ENCODE measurements at regions not wholly inside any gene's neighbourhood (a gene's known extent, or its start where the extent isn't known, plus 50 kb on each side); places are given as distances from the start of the nearest gene placed in this dataset.
"Not testable (repeated sequence)": the region's sequence is repeated elsewhere in the genome, so short reads cannot be mapped to it uniquely, and the experiment has no call there.

DNA sequence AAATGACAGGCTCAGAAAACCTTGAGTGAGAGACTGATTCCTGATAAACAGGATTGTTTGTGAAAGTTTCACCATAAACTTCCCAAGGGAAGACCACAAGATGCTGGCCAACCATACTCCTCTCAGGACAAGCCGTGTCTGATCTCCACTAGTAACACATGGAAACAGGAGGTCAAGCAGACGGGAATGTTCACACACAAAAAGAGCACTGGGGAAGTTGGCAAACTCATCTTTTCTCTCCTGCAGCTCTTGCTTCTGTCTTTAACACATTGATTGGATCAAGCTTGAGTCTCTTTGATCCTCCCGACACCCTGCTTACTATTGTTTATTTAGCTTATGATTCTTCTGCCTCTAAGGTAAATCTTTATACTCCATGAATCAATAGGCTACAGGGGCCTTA, 713.5 kb downstream of the PDCD6IP start:
- no peak overlapping the region for H3K4me2 ChIP-seq
- no peaks in the 10 kb centered on the region for H3K27me3 ChIP-seq (ENCODE audit: insufficient read depth, low read depth)
- no peaks in the 10 kb centered on the region for H3K79me2 ChIP-seq (ENCODE audit: insufficient read depth, low read depth)
- H3K4me1 ChIP-seq (ENCODE audit: low read depth, poor library complexity, severe bottlenecking) = no peaks in the 10 kb centered on the region
- H3K4me3 ChIP-seq (IDR thresholded peaks at IDR 0.05; ENCODE audit: insufficient read depth, low read depth, low read length) = no peak overlapping the region
- TF ChIP-seq, protein P1, sequence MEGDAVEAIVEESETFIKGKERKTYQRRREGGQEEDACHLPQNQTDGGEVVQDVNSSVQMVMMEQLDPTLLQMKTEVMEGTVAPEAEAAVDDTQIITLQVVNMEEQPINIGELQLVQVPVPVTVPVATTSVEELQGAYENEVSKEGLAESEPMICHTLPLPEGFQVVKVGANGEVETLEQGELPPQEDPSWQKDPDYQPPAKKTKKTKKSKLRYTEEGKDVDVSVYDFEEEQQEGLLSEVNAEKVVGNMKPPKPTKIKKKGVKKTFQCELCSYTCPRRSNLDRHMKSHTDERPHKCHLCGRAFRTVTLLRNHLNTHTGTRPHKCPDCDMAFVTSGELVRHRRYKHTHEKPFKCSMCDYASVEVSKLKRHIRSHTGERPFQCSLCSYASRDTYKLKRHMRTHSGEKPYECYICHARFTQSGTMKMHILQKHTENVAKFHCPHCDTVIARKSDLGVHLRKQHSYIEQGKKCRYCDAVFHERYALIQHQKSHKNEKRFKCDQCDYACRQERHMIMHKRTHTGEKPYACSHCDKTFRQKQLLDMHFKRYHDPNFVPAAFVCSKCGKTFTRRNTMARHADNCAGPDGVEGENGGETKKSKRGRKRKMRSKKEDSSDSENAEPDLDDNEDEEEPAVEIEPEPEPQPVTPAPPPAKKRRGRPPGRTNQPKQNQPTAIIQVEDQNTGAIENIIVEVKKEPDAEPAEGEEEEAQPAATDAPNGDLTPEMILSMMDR (conservative IDR thresholded peaks at IDR 0.05; ENCODE audit: low read depth, low read length) = no peak
- no peaks in the 10 kb centered on the region for H4K20me1 ChIP-seq (ENCODE audit: insufficient read depth)
- no peaks in the 10 kb centered on the region for H3K36me3 ChIP-seq (ENCODE audit: insufficient read depth)
- no peak overlapping the region for H3K9ac ChIP-seq
- no peak overlapping the region for H2AFZ ChIP-seq (ENCODE audit: low read depth)
- H3K27ac ChIP-seq = no peak overlapping the region

DNA sequence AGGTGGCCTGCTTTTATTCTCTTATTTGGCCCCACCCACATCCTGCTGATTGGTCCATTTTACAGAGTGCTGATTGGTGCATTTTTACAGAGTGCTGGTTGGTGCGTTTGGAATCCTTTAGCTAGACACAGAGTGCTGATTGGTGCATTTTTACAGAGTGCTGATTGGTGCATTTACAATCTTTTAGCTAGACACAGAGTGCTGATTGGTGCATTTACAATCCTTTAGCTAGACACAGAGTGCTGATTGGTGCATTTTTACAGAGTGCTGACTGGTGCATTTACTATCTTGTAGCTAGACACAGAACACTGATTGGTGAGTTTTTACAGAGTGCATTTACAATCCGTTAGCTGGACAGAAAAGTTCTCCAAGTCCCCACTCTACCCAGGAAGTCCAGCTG, 720.6 kb downstream of the PDCD6IP start:
- not testable (repeated sequence) for H3K27ac ChIP-seq; H3K79me2 ChIP-seq (ENCODE audit: insufficient read depth, low read depth); H3K36me3 ChIP-seq (ENCODE audit: insufficient read depth); H3K4me1 ChIP-seq (ENCODE audit: low read depth, poor library complexity, severe bottlenecking); H3K9ac ChIP-seq; H2AFZ ChIP-seq (ENCODE audit: low read depth); H3K4me2 ChIP-seq; H3K4me3 ChIP-seq (IDR thresholded peaks at IDR 0.05; ENCODE audit: insufficient read depth, low read depth, low read length); H4K20me1 ChIP-seq (ENCODE audit: insufficient read depth); H3K27me3 ChIP-seq (ENCODE audit: insufficient read depth, low read depth)

DNA sequence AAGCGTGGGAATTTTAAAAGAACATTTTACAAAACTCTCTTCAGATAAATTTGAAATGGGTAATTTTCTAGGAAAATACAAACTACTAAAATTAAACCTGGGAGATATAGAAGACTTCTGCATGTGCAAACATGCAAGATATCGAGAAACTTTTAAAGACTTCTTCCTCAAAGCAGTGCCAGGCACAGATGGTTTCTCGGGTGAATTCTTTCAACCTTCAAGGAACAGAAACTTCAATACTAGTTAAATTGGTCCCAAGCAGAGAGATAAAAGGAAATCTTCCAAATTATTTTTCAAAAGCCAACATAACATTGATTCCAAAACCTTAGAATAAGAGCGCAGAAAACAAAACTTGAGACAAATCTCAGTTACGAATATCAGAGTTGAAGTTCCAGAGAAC, 732.7 kb downstream of the PDCD6IP start:
- no peaks in the 10 kb centered on the region for H3K79me2 ChIP-seq (ENCODE audit: insufficient read depth, low read depth)
- H2AFZ ChIP-seq (ENCODE audit: low read depth) = no peak overlapping the region
- no peak overlapping the region for H3K4me3 ChIP-seq (IDR thresholded peaks at IDR 0.05; ENCODE audit: insufficient read depth, low read depth, low read length)
- no peaks in the 10 kb centered on the region for H4K20me1 ChIP-seq (ENCODE audit: insufficient read depth)
- H3K27ac ChIP-seq = no peak overlapping the region
- H3K36me3 ChIP-seq (ENCODE audit: insufficient read depth) = no peaks in the 10 kb centered on the region
- H3K4me2 ChIP-seq = no peak overlapping the region
- no peak overlapping the region for H3K9ac ChIP-seq
- no peaks in the 10 kb centered on the region for H3K4me1 ChIP-seq (ENCODE audit: low read depth, poor library complexity, severe bottlenecking)
- H3K27me3 ChIP-seq (ENCODE audit: insufficient read depth, low read depth) = no peaks in the 10 kb centered on the region
- TF ChIP-seq, protein P1 (conservative IDR thresholded peaks at IDR 0.05; ENCODE audit: low read depth, low read length) = no peak

DNA sequence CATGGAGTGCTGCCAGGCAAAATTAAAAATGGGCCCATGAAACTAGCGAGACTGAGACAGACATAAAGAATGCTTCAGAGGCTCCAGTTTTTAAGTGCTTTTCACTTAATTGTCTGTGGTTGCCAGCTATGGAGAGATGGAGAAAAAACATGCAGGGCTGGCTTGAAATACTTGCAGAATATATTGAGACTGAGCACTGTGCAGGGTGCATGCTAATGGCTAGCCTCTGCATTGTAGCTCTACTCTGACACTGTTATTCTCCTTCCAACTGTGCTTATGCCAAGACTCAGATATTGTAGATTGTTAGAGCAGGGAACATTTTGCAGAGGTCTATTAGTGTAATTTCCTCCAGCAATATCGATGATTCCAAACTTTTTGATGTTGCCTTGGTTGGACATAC, 735.0 kb downstream of the PDCD6IP start:
- TF ChIP-seq, protein P1 (conservative IDR thresholded peaks at IDR 0.05; ENCODE audit: low read depth, low read length) = no peak
- H3K4me1 ChIP-seq (ENCODE audit: low read depth, poor library complexity, severe bottlenecking) = no peaks in the 10 kb centered on the region
- no peaks in the 10 kb centered on the region for H3K36me3 ChIP-seq (ENCODE audit: insufficient read depth)
- no peaks in the 10 kb centered on the region for H4K20me1 ChIP-seq (ENCODE audit: insufficient read depth)
- no peak overlapping the region for H3K4me3 ChIP-seq (IDR thresholded peaks at IDR 0.05; ENCODE audit: insufficient read depth, low read depth, low read length)
- no peaks in the 10 kb centered on the region for H3K79me2 ChIP-seq (ENCODE audit: insufficient read depth, low read depth)
- no peak overlapping the region for H3K9ac ChIP-seq
- no peak overlapping the region for H2AFZ ChIP-seq (ENCODE audit: low read depth)
- no peak overlapping the region for H3K4me2 ChIP-seq
- H3K27me3 ChIP-seq (ENCODE audit: insufficient read depth, low read depth) = no peaks in the 10 kb centered on the region
- H3K27ac ChIP-seq = no peak overlapping the region

DNA sequence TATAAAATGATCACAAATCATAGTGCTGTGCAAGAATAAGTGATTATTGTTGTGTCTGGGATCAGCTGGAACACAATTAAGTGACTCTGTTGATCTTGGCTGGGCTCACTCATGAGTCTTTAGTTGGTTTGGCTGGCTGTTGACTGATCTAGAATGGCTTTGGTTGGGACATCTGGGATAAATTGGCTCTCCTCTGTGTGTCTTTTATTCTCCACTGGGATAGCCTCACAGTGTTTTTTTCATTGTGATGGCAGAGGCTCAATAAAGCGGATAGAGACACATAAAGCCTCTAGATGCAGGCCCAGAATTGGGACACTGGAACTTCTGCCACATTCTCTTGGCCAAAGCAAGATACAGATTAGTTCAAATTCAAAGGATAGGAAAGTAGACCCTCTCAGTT, 735.6 kb downstream of the PDCD6IP start:
- no peaks in the 10 kb centered on the region for H4K20me1 ChIP-seq (ENCODE audit: insufficient read depth)
- no peaks in the 10 kb centered on the region for H3K79me2 ChIP-seq (ENCODE audit: insufficient read depth, low read depth)

More for the DNA sequence above, 735.6 kb downstream of the PDCD6IP start:
- H3K4me1 ChIP-seq (ENCODE audit: low read depth, poor library complexity, severe bottlenecking) = no peaks in the 10 kb centered on the region
- H3K36me3 ChIP-seq (ENCODE audit: insufficient read depth) = no peaks in the 10 kb centered on the region
- H3K4me2 ChIP-seq = no peak overlapping the region
- H2AFZ ChIP-seq (ENCODE audit: low read depth) = no peak overlapping the region
- H3K9ac ChIP-seq = no peak overlapping the region
- H3K4me3 ChIP-seq (IDR thresholded peaks at IDR 0.05; ENCODE audit: insufficient read depth, low read depth, low read length) = no peak overlapping the region
- TF ChIP-seq, protein P1 (conservative IDR thresholded peaks at IDR 0.05; ENCODE audit: low read depth, low read length) = no peak
- H3K27me3 ChIP-seq (ENCODE audit: insufficient read depth, low read depth) = no peaks in the 10 kb centered on the region
- no peak overlapping the region for H3K27ac ChIP-seq

All from KMS-11 (cell line).